ENCODE measurements at regions not wholly inside any gene's neighbourhood (a gene's known extent, or its start where the extent isn't known, plus 50 kb on each side); places are given as distances from the start of the nearest gene placed in this dataset.

- TF ChIP-seq POLR2A (IDR thresholded peaks at IDR 0.05), result no peak
- no peak for TF ChIP-seq CTCF (IDR thresholded peaks at IDR 0.05)
Observed at GRCh38 chr16:86079255-86079885, 180.4 kb downstream of the IRF8 start.
